ENCODE measurements at regions not wholly inside any gene's neighbourhood (a gene's known extent, or its start where the extent isn't known, plus 50 kb on each side); places are given as distances from the start of the nearest gene placed in this dataset.

- H3K27me3 Mint-ChIP-seq (ENCODE audit: unreplicated experiment), result peaks cover 25% of the 10 kb centered on the region
- H3K4me3 Mint-ChIP-seq (ENCODE audit: unreplicated experiment), result no peak overlapping the region
- TF ChIP-seq CTCF (IDR thresholded peaks at IDR 0.05), result no peak
- DNase-seq (ENCODE audit: extremely low spot score, unreplicated experiment), result no peak
- H3K4me1 Mint-ChIP-seq (ENCODE audit: unreplicated experiment), result no peaks in the 10 kb centered on the region
- no peak overlapping the region for H3K27ac Mint-ChIP-seq (ENCODE audit: unreplicated experiment)
- peaks cover 1% of the 10 kb centered on the region for H3K9me3 Mint-ChIP-seq (ENCODE audit: unreplicated experiment)
- H3K36me3 Mint-ChIP-seq (ENCODE audit: unreplicated experiment), result no peaks in the 10 kb centered on the region
Measured at GRCh38 chr20:16940701-16941100, 192.5 kb downstream of the OTOR start.

- no peaks in the 10 kb centered on the region for H3K4me1 Mint-ChIP-seq (ENCODE audit: unreplicated experiment)
- no peaks in the 10 kb centered on the region for H3K36me3 Mint-ChIP-seq (ENCODE audit: unreplicated experiment)
- no peak overlapping the region for H3K27ac Mint-ChIP-seq (ENCODE audit: unreplicated experiment)
- no peak overlapping the region for H3K4me3 Mint-ChIP-seq (ENCODE audit: unreplicated experiment)
- H3K27me3 Mint-ChIP-seq (ENCODE audit: unreplicated experiment), result peaks cover 28% of the 10 kb centered on the region
- DNase-seq (ENCODE audit: extremely low spot score, unreplicated experiment), result no peak
- no peaks in the 10 kb centered on the region for H3K9me3 Mint-ChIP-seq (ENCODE audit: unreplicated experiment)
- no peak for TF ChIP-seq CTCF (IDR thresholded peaks at IDR 0.05)
Measured at GRCh38 chr20:16942051-16942450, 193.9 kb downstream of the OTOR start.

GRCh38 chr20:16942756-16943155 lies 194.6 kb downstream of the OTOR start:
- no peaks in the 10 kb centered on the region for H3K9me3 Mint-ChIP-seq (ENCODE audit: unreplicated experiment)
- H3K27ac Mint-ChIP-seq (ENCODE audit: unreplicated experiment), result no peak overlapping the region
- no peak for TF ChIP-seq CTCF (IDR thresholded peaks at IDR 0.05)
- no peak for DNase-seq (ENCODE audit: extremely low spot score, unreplicated experiment)
- H3K36me3 Mint-ChIP-seq (ENCODE audit: unreplicated experiment), result no peaks in the 10 kb centered on the region
- H3K4me1 Mint-ChIP-seq (ENCODE audit: unreplicated experiment), result peaks cover 2% of the 10 kb centered on the region
- H3K4me3 Mint-ChIP-seq (ENCODE audit: unreplicated experiment), result no peak overlapping the region
- peaks cover 28% of the 10 kb centered on the region for H3K27me3 Mint-ChIP-seq (ENCODE audit: unreplicated experiment)

- Mint-ChIP-seq H3K4me3 (ENCODE audit: unreplicated experiment) (no peak overlapping the region), H3K27ac (ENCODE audit: unreplicated experiment) (no peak overlapping the region), H3K4me1 (ENCODE audit: unreplicated experiment) (peaks cover 4% of the 10 kb centered on the region), H3K9me3 (ENCODE audit: unreplicated experiment) (no peaks in the 10 kb centered on the region), H3K36me3 (ENCODE audit: unreplicated experiment) (no peaks in the 10 kb centered on the region), H3K27me3 (ENCODE audit: unreplicated experiment) (peaks cover 28% of the 10 kb centered on the region)
- DNase-seq (ENCODE audit: extremely low spot score, unreplicated experiment), result no peak
- no peak for TF ChIP-seq CTCF (IDR thresholded peaks at IDR 0.05)
Measured at GRCh38 chr20:16944745-16945144, 196.6 kb downstream of the OTOR start.

GRCh38 chr20:16945619-16946018 lies 197.5 kb downstream of the OTOR start:
- no peak for TF ChIP-seq CTCF (IDR thresholded peaks at IDR 0.05)
- Mint-ChIP-seq H3K27ac (ENCODE audit: unreplicated experiment) (no peak overlapping the region), H3K9me3 (ENCODE audit: unreplicated experiment) (peaks cover 6% of the 10 kb centered on the region), H3K4me1 (ENCODE audit: unreplicated experiment) (peaks cover 4% of the 10 kb centered on the region), H3K4me3 (ENCODE audit: unreplicated experiment) (no peak overlapping the region), H3K36me3 (ENCODE audit: unreplicated experiment) (no peaks in the 10 kb centered on the region), H3K27me3 (ENCODE audit: unreplicated experiment) (peaks cover 23% of the 10 kb centered on the region)
- no peak for DNase-seq (ENCODE audit: extremely low spot score, unreplicated experiment)
